ENCODE measurements at regions not wholly inside any gene's neighbourhood (a gene's known extent, or its start where the extent isn't known, plus 50 kb on each side); places are given as distances from the start of the nearest gene placed in this dataset.

DNA sequence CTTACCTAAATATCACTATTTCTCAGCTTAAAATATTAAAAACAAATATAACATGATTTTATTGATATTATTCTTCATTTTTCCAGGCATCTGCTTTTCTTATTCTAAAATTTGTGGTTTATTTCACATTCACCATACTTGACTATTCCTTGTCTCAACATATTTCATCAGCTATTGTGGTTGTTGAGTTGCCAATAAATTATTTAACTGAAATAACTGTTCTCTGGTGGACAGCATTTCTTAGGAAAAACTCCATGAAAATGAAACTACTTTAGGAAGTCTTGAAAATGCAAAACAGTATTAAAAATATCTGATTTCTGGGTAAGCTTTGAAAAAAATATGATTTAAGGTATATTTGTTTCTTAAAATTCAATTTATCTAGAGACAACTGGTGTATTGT is 122.9 kb upstream of the SEMA3A start:
- Histone ChIP-seq H3K4me2 (ENCODE audit: control insufficient read depth, insufficient read depth) (no peak overlapping the region), H3K9ac (ENCODE audit: control insufficient read depth, insufficient read depth, low read length) (no peak overlapping the region), H3K79me2 (ENCODE audit: control insufficient read depth, insufficient read depth, low read length) (no peaks in the 10 kb centered on the region), H3K4me3 (no peak overlapping the region), H3K27me3 (replicated peaks in 1 of 2; ENCODE audit: control insufficient read depth in 2 of 2, insufficient read depth in 2 of 2, low read length in 1 of 2) (no peaks in the 10 kb centered on the region), H4K20me1 (ENCODE audit: control insufficient read depth, insufficient read depth) (no peaks in the 10 kb centered on the region), H3K27ac (ENCODE audit: control insufficient read depth, insufficient read depth) (no peak overlapping the region), H3K36me3 (ENCODE audit: control insufficient read depth in 2 of 2, insufficient read depth in 2 of 2, low read length in 1 of 2) (no peaks in the 10 kb centered on the region), H2AFZ (ENCODE audit: control insufficient read depth, low read depth, low read length) (no peak overlapping the region), H3K4me1 (ENCODE audit: control insufficient read depth, insufficient read depth, low read length) (no peaks in the 10 kb centered on the region), H3K9me3 (replicated peaks; ENCODE audit: control insufficient read depth, insufficient read depth, low read length) (no peaks in the 10 kb centered on the region)
- ChIA-PET POLR2A (no interaction called here), SMC1A (ENCODE audit: uncharacterized antibody, unreplicated experiment) (interaction anchor here (1.0 kb wide), 1 partner anchor 15 kb away, joined by 5 read pairs; no protein-coding TSS in a partner anchor), CTCF (interaction anchor here (0.6 to 1.2 kb wide), 2 partner anchors 120 to 723 kb away, joined by 4 read pairs; no protein-coding TSS in a partner anchor), RAD21 (ENCODE audit: unreplicated experiment) (no interaction called here)
- in situ Hi-C loops (cut with MboI) = no loop called here
- BruUV-seq (replicated peaks) = no TSS peak
- ATAC-seq (no peak), DNase-seq (ENCODE audit: low read depth, low spot score) (no peak), FAIRE-seq (no peak)
- TF ChIP-seq, protein P1, sequence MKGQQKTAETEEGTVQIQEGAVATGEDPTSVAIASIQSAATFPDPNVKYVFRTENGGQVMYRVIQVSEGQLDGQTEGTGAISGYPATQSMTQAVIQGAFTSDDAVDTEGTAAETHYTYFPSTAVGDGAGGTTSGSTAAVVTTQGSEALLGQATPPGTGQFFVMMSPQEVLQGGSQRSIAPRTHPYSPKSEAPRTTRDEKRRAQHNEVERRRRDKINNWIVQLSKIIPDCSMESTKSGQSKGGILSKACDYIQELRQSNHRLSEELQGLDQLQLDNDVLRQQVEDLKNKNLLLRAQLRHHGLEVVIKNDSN (IDR thresholded peaks at IDR 0.05; ENCODE audit: borderline replicate concordance, extremely low read length, insufficient read depth, low read depth, low read length) = no peak
- intact Hi-C loops (cut with micrococcal nuclease; ENCODE audit: unreplicated experiment) = no loop called here

DNA sequence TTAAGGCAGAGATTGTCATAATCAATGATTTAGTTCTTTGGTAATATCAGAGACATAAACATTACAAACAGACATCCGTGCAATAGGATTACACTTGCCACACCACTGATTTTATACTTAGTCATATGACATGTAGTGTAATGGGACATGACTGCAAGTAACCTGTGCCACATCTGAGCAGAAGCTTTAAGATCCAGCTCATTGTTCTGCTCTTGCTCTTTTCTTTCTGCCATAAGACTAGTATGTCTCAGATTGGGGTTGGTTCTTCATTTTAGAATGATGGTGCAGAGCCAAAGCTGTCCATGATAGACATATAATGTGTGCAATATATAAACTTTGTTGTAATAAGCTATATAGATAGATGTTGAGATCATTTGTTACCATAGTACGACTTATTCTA is 119.7 kb upstream of the SEMA3A start:
- RAD21 ChIA-PET (ENCODE audit: unreplicated experiment) = no interaction called here
- H3K27ac ChIP-seq (ENCODE audit: control insufficient read depth, insufficient read depth) = no peak overlapping the region
- H3K9me3 ChIP-seq (replicated peaks; ENCODE audit: control insufficient read depth, insufficient read depth, low read length) = no peaks in the 10 kb centered on the region
- H3K9ac ChIP-seq (ENCODE audit: control insufficient read depth, insufficient read depth, low read length) = no peak overlapping the region
- H3K4me1 ChIP-seq (ENCODE audit: control insufficient read depth, insufficient read depth, low read length) = no peaks in the 10 kb centered on the region
- in situ Hi-C loops (cut with MboI) = no loop called here
- H3K4me2 ChIP-seq (ENCODE audit: control insufficient read depth, insufficient read depth) = no peak overlapping the region
- CTCF ChIA-PET = interaction anchor here (0.9 to 1.3 kb wide), 2 partner anchors 9 to 100 kb away, joined by 3 read pairs; no protein-coding TSS in a partner anchor
- TF ChIP-seq ATF7 (IDR thresholded peaks at IDR 0.05; ENCODE audit: low read depth) = no peak
- TF ChIP-seq IKZF1 (conservative IDR thresholded peaks at IDR 0.05) = no peak
- H2AFZ ChIP-seq (ENCODE audit: control insufficient read depth, low read depth, low read length) = no peak overlapping the region
- H3K27me3 ChIP-seq (replicated peaks in 1 of 2; ENCODE audit: control insufficient read depth in 2 of 2, insufficient read depth in 2 of 2, low read length in 1 of 2) = no peaks in the 10 kb centered on the region
- SMC1A ChIA-PET (ENCODE audit: uncharacterized antibody, unreplicated experiment) = interaction anchor here (1.0 to 1.5 kb wide), 5 partner anchors 13 to 53 kb away, joined by 3 to 4 read pairs (median 3); no protein-coding TSS in a partner anchor
- no peaks in the 10 kb centered on the region for H3K36me3 ChIP-seq (ENCODE audit: control insufficient read depth in 2 of 2, insufficient read depth in 2 of 2, low read length in 1 of 2)
- peak; percentile 19; the same call in 1 of the 3 replicates for ATAC-seq
- DNase-seq (ENCODE audit: low read depth, low spot score) = no peak
- H4K20me1 ChIP-seq (ENCODE audit: control insufficient read depth, insufficient read depth) = no peaks in the 10 kb centered on the region
- WGBS (ENCODE audit: insufficient coverage, insufficient replicate concordance, low lambda C conversion rate, missing lambda C conversion rate) = 65% methylated on average over 2 of the region's 2 CpGs
- no peak for FAIRE-seq
- POLR2A ChIA-PET = no interaction called here
- no TSS peak for BruUV-seq (replicated peaks)
- intact Hi-C loops (cut with micrococcal nuclease; ENCODE audit: unreplicated experiment) = no loop called here
- H3K79me2 ChIP-seq (ENCODE audit: control insufficient read depth, insufficient read depth, low read length) = no peaks in the 10 kb centered on the region
- no peak overlapping the region for H3K4me3 ChIP-seq

Measured in GM12878 (cell line).